Amygdala (tissue), 56 donors: ENCODE measurements at regions not wholly inside any gene's neighbourhood (a gene's known extent, or its start where the extent isn't known, plus 50 kb on each side); places are given as distances from the start of the nearest gene placed in this dataset.
"Not testable (repeated sequence)": the region's sequence is repeated elsewhere in the genome, so short reads cannot be mapped to it uniquely, and the experiment has no call there.

Experiments used
- DNase-seq, 56 donors: peaks; one replicate each; lab custom pipeline; 2025; lab: John Stamatoyannopoulos, UW

DNA sequence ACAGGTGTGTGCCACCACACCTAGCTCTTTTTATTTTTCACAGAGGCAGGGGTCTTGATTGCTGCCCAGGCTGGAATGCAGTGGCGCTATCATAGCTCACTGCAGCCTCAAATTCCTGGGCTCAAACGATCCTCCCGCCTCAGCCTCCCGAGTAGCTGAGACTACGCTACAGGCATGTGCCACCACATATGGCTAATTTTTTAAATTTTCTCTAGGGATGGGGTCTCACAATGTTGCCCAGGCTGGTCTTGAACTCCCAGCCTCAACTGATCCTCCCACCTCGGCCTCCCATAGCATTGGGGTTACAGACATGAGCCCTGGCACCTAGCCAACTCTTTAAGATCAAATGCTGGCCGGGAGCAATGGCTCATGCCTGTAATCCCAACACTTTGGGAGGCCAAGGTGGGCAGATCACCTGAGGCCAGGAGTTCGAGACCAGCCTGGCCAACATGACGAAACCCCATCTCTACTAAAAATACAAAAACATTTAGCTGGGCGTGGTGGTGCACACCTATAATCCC lies 50.6 kb upstream of the MYL10 start:
- not testable (repeated sequence) for DNase-seq

DNA sequence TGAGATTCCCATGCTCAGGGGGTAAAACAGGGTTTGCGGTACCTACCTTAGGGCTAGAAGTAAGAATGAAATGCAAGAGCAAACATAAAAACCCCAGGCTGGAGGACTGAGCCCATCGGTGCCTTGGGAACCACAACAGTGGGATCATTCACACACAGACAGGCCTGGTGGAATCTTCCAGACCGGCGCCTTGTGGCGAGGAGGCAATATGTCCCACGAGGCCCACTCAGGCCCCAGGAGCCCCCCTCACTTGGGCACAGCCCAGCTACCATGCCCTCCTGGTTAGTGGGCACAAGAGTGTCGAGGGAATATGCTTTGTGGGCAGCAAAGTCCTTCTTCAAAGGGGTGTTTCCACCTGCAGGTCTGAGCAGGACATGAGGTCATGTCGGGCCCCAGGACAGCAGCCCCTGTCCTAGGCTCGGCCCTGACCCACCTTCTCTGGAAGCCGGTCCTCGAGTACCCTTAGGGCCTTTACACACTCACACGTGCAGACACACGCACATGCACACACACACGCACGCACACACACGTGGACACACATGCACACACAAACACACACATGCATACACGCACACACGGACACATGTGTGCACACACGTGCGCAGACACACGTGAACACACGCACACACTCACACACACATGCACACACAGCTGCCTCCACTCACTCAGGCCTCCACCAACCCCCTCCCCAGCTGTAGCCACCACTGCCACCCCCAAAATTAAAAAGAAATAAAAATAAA lies 51.5 kb upstream of the MYL10 start:
- no peak for DNase-seq

DNA sequence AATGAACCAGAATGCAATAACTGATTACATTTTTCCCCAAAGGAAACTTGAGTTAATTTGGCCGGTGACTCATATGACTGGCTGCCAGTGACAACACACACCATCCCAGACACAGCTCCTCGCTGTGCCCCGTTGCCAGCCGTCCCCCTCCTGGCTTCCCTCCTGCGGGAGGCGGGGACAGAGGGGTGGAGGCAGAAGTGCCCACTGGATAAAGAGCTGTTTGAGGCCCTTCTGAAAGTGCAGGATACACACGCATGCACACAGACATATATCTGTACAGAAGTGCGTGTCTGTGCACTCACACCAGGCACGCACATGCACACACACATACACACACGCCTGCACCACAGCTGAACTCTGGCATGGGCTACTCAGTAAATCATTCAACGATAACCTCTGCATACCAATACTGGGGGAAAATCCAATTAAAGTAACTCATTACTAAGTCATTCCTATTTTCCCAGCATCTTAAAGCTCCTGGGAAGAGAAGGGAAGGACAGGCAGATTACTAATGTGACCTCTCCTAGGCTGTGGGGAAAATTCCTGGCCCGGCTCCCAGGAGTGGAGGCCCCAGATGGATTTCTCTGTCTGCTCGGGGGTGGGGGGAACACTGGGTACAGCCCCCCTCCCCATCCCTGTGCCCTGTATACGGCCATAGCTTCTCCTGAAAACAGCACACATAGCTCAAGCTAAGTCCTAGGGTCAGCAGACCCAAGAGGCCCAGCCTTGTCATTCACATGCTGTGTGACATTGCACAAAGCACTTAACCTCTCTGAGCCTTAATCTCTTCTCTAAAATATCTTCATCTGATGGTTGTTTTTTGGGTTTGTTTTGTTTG lies 52.3 kb upstream of the MYL10 start:
- DNase-seq: peak in 27 of 56 donors; percentile 3 to 34 (median 15)

DNA sequence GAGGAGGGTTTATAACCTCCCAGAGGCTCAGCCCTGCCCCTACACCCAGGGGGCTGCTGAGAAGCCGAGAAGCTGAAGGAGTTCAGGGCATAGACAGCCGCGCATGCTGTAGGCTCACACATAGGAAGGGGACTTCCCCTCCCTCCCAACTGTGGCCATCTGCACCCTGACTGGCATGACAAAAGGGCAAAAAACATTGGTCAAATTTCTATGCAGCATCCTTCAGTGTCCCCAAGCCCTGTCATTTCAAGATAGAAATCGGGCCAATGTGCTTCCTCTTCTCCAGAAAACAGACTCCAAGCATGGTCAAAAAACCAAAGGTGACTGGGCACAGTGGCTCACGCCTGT lies 55.9 kb upstream of the MYL10 start:
- DNase-seq: no peak

DNA sequence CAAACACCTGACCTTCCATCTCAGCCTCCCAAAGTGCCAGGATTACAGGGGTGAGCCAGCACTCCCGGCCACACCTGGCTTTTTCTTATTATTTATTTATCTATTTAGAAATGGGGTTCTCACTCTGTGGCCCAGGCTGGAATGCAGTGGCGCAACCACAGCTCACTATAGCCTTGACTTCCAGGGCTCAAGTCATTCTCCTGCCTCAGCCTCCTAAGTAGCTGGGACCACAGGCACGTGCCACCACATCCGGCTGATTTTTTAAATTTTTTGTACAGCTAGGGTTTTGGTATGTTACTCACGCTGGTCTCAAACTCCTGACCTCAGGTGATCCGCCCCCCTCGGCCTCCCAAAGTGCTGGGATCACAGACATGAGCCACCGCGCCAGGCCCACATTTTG lies 56.9 kb upstream of the MYL10 start:
- no peak for DNase-seq

DNA sequence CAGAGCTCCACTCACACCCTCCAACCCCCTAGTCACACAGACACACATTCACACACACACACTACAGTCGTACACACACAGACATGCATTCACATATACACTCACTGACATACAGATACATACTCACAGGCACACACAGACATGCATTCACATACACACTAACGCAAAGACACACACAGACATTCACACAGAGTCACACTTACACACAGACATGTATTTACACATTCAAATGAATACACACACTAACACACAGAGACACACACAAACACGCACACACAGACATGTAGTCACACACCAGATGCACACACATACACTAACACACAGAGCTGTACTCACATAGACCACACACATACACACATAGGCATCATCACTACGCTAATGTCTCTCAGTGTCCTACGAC lies 58.0 kb upstream of the MYL10 start:
- DNase-seq: no peak

DNA sequence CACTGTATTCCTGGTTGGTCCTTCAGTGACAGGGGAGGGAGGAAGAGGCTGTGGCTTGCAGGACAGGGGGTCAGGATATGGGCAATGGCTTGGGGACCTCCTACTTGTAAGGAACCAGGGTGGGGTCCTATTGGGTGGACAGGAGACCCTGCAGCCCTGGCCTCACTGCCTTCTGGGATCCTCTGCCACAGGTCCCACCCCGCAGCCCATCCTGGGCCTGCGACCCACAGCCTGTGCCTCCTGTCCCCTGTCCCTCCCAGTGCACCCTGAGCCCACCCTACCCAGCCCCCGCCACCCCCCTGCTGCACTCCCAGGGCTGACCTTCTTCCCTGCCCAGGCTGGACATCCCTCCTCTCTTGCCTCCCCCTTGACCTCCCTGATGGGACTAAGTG lies 58.7 kb upstream of the MYL10 start:
- no peak for DNase-seq

DNA sequence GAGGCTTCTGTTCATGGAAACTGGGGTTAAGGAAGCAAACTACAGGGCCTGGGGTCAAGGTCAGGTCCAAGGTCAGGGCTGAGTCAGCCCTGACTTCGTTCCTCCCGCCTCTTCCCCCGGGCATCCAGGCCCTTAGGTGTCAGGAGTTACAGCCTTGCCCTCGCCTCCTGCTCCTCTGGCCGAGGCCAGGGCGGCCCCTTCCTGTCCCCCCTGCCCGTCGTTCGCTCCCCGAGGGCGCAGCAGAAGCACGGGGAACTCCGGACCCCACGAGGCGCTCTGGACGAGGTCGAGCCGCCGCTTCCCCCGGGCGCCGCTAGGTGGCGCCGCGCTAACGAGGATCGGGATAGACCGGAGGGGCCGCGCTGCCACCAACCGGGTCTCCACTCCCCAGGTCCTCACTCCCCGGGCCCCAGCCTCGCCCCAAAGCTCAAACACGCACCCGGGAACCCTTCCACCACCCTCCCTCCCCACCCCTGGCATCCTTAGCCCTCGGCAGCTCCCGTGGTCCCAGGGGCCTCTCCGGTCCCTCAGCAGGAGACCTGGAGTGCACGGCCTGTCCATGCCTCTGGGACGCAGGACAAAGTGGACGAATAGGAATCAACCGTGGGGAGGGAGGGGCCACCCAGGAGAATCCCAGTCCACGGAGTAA lies 59.2 kb upstream of the MYL10 start:
- DNase-seq: peak in 43 of 56 donors; percentile 2 to 81 (median 29)

DNA sequence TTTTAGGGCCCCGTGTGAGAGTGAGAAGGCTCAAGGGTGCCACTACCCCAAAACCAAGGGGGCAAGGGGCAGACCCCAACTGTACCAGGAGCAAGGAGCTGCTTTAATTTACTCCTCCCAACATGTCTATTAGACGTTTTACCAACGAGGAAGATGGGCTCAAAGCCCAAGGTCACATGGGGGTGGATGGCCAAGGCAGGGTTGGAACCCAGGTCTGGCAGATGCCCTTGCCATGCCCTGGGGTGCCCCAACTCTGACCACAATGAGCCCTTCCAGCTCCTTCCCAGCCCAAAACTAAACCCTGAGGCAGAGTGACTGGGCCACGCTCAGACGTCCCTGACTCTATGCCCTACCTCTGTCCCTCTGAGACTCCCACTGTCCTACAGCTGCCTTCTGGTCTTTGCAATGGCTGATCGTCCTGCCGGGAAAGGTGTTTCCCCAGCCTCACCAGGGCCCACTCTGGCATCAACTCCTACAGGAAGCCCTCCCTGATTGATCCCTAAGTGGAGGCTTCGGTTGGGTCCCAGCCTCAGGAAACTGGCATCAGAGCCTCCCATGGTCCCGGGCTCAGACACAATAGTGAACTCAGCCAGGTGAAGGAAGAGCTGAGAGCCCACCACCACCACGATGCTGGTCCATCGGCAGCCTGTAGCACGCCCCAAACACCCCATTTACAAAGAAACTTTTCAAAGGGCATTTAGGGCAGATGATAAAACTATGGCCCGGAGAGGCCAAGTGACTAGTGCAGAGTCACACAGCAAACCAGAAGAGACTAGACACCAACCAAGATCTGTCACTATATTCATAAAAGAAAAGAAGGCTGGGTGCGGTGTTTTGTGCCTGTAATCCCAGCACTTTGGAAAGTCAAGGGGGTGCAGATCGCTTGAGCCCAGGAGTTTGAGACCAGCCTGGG lies 60.2 kb upstream of the MYL10 start:
- DNase-seq: no peak

DNA sequence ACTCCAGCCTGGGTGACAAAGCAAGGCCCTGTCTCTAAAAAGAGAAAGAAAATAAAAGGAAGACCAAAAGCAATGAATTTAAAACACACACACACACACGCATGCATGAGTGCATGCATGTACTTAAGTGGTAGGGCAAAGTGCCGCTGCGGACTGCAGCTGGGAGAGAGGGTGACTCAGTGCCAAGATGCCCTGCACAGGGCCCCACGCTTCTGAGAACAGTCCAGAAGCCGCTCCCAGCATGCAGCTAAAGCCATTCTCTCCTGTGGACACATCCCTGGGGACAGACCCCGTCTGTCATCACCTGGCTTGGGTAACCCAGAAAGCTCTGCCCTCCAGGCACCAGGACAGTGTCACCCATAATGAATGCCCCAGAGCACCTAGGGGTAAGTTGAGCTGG lies 61.0 kb upstream of the MYL10 start:
- no peak for DNase-seq

DNA sequence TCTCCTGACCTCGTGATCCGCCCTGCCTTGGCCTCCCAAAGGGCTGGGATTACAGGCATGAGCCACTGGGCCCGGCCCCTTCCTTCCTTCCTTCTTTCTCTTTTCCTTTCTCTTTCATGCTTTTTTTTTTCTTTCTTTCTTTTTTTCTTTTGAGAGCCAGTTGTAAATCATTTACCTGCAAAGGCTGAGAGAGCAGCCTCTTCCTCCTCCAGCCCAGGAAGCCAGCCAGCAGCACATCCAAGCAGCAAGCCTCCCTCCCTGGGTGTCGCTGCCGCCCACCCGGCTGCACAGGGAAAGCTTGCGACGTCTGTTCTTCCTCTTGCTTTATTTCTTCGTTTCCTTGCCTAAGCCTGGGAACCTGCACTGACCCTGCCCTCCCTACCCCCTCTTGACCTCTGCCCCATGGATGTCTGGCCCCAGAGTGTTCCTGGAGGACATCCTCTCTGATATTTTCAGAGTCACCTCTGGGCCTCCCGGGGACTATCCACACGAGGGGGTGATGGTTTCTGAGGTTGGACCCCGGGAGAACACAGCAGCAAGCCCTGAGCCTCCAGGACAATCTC lies 62.8 kb upstream of the MYL10 start:
- DNase-seq: peak in 2 of 56 donors; percentile 1

DNA sequence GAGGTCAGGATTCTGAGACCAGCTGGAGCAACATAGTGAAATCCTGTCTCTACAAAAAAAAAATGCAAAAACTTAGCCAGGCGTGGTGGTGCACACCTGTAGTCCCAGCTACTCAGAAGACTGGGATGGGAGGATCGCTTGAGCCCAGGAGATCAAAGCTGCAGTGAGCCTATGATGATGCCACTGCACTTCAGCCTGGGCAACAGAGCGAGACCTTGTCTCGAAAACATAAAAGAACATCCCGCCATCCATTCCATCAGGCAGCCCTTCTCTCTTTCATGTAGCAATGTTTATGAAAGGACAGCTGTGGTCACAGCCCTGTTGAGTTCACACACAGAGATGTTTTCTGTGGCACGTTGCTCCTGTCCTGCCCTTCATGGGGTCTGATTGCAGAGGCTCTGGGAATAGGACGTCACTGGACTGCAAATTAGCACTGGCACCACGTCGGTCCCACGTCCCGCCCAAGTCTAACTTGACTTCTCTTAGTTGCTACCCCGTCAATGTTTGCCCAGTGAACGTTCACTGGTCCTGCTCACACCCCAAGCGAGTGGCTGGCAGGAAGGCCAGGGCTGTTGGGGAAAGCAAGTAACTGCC lies 64.5 kb upstream of the MYL10 start:
- DNase-seq: no peak

DNA sequence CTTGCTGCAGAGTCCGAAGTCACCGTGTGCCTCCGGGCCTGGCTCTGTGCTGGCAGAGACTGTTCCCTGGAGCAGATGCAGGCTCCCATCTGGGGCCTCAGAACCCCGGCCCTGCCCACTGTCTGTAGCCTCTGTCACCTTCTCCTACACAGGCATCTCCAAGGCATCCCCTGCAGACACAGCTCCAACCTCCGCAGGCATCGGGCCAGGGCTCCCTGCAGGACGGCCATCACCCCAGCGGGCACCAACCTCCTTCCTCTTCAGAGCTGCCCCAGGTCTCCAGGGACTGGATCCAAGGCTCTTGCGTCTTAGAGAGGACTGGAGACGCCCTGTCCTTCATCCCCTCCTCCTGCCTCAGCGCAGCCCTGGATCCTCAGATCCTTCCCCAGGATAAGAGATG lies 69.9 kb upstream of the MYL10 start:
- no peak for DNase-seq

DNA sequence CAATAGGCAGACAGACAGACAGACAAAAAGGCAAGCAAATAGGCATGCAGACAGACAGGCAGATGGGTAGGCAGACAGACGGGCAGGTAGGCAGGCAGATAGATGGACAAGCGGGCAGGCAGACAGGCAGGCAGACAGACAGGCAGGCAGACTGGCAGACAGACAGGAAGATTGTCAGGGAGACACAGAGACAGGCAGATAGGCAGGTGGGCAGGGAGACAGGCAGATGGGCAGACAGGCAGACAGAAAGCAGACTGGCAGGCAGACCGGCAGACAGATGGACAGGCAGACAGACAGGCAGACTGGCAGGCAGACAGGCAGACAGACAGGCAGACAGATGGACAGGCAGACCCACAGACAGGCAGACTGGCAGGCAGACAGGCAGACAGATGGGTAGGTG lies 70.3 kb upstream of the MYL10 start:
- DNase-seq: no peak

DNA sequence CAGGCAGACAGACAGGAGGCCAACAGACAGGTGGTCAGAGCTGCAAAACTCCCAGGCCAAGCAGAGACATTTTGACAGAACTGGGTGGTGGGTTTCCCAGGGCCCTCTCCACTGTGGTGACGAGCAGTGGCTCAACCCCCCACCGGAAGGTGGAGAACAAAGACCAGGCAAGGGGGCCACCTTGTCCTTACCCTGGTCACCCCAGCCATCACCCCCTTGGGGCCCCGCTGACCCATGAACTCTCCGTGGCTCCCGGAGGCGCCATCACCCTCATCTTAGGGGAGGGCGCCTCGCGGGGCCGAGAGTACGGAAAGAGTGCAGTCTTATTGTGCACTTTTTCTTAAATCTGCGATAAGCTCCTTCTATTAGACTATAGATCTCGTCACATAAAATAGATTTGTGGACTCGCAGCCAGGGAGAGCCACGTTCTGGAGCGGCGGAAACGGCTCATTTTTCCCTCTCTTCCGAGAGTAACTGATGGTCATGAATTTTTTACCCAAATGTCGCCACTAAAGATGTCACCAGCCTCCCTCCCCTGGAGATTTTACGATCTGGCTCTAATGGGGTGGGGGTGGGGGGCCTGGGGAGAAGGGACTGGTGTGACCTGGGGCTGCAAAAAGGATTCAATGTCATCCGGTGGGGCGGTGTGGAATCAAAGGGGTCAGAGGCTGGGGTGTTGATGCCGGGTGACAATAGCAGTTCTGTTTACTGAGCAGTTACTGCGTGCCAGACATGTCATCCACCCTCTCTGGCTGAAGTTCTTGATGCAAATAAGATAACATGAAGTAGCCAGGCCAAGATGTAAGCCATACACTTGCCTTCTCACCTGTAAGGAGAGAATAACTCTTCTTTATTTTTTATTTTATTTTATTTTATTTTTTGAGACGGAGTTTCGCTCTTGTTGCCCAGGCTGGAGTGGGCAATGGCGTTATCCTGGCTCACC lies 71.1 kb upstream of the MYL10 start:
- no peak for DNase-seq

DNA sequence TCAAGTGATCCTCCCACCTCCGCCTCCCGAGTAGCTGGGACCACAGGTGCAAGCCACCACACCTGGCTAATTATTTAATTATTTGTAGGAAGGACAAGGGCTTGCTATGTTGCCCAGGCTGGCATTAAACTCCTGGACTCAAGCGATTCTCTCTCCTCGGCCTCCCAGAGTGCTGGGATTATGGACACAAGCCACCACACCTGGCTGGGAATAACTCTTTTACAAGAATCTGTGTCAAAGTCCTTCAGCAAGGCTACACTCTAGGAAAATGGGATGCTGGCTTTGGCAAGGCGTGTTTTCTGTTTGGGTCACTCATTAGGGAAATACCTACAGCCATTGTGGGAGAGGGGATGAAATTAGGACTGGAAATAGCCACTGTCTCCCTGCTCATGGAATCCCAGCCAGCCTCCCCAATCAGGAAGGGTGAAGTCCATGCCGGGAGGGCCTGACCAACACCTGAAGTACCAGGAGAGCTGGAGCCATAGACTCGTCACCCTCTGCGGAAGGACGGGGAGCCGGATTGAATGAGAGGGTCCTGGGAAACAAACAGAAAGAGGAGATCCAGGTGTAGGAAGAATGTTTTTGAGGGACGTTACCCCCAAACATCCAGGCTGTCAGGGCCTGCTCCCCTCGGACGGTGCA lies 72.2 kb upstream of the MYL10 start:
- no peak for DNase-seq

DNA sequence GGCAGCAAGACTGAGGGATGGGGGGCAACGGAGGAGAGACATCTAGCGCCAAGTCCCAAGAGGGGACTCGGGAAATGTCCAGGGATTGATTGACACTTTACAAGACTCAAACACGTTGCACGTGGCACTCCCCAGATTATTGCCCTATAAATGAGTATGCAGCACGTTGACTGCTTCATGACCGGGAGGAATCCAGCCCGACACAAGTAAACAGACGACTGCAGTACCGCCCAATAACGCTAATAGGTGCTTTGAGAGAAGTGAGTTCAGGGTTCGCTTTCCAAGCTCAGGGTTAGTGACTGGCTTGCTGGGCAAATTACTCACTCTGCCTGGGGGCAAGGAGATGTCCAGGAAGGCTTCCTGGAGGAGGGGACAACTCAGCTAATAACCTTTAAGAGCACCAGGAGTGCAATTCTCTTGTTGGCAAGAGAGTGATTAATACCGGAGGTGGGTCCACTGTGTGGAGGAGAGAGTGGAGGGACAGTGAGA lies 73.3 kb upstream of the MYL10 start:
- DNase-seq: no peak

DNA sequence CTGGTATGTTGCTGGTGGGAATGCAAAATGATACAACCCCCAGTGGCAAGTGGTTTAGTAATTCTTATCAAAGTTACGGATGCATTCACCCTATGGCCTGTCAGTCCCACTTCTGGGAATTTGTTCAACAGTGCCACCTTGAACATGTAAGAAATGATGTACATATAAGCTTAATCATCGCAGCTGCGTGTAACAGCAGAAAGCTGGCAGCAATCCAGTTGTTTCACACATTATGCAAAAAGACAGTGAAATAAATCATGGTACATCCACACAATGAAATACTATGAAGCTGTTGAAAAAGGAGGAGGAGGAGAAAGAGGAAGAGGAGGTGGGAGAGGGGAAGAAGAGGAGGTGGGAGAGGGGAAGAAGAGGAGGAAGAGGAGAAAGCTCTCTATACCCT lies 76.2 kb upstream of the MYL10 start:
- no peak for DNase-seq
